ENCODE measurements at regions not wholly inside any gene's neighbourhood (a gene's known extent, or its start where the extent isn't known, plus 50 kb on each side); places are given as distances from the start of the nearest gene placed in this dataset.

GRCh38 chr5:136699651-136700050 lies 334.3 kb upstream of the TRPC7 start:
- in situ Hi-C loops (cut with HindIII; ENCODE audit: low sequenced_read_pairs): no loop called here
- no peak overlapping the region for H3K4me3 ChIP-seq (ENCODE audit: low read depth, low read length)
- no peak for TF ChIP-seq CTCF (IDR thresholded peaks at IDR 0.05; ENCODE audit: low read depth, low read length)
- no peak for DNase-seq (ENCODE audit: low read depth, low spot score)

- in situ Hi-C loops (cut with HindIII; ENCODE audit: low sequenced_read_pairs): no loop called here
- TF ChIP-seq CTCF (IDR thresholded peaks at IDR 0.05; ENCODE audit: low read depth, low read length): no peak
- no peak for DNase-seq (ENCODE audit: low read depth, low spot score)
- H3K4me3 ChIP-seq (ENCODE audit: low read depth, low read length): no peak overlapping the region
Measured at GRCh38 chr5:136698970-136699369, 333.6 kb upstream of the TRPC7 start.

GRCh38 chr5:136694258-136694657 lies 328.9 kb upstream of the TRPC7 start:
- H3K4me3 ChIP-seq (ENCODE audit: low read depth, low read length): no peak overlapping the region
- TF ChIP-seq CTCF (IDR thresholded peaks at IDR 0.05; ENCODE audit: low read depth, low read length): no peak
- in situ Hi-C loops (cut with HindIII; ENCODE audit: low sequenced_read_pairs): no loop called here
- DNase-seq (ENCODE audit: low read depth, low spot score): no peak

GRCh38 chr5:136689552-136689951 lies 324.2 kb upstream of the TRPC7 start:
- no peak overlapping the region for H3K4me3 ChIP-seq (ENCODE audit: low read depth, low read length)
- in situ Hi-C loops (cut with HindIII; ENCODE audit: low sequenced_read_pairs): no loop called here
- DNase-seq (ENCODE audit: low read depth, low spot score): no peak
- TF ChIP-seq CTCF (IDR thresholded peaks at IDR 0.05; ENCODE audit: low read depth, low read length): no peak

GRCh38 chr5:136686192-136686872 lies 321.0 kb upstream of the TRPC7 start:
- DNase-seq (ENCODE audit: low read depth, low spot score): no peak
- in situ Hi-C loops (cut with HindIII; ENCODE audit: low sequenced_read_pairs): no loop called here
- H3K4me3 ChIP-seq (ENCODE audit: low read depth, low read length): no peak overlapping the region
- TF ChIP-seq CTCF (IDR thresholded peaks at IDR 0.05; ENCODE audit: low read depth, low read length): peak; percentile 47

GRCh38 chr5:136682986-136683385 lies 317.6 kb upstream of the TRPC7 start:
- no peak for TF ChIP-seq CTCF (IDR thresholded peaks at IDR 0.05; ENCODE audit: low read depth, low read length)
- DNase-seq (ENCODE audit: low read depth, low spot score): no peak
- in situ Hi-C loops (cut with HindIII; ENCODE audit: low sequenced_read_pairs): no loop called here
- no peak overlapping the region for H3K4me3 ChIP-seq (ENCODE audit: low read depth, low read length)
